ENCODE measurements at regions not wholly inside any gene's neighbourhood (a gene's known extent, or its start where the extent isn't known, plus 50 kb on each side); places are given as distances from the start of the nearest gene placed in this dataset.

DNA sequence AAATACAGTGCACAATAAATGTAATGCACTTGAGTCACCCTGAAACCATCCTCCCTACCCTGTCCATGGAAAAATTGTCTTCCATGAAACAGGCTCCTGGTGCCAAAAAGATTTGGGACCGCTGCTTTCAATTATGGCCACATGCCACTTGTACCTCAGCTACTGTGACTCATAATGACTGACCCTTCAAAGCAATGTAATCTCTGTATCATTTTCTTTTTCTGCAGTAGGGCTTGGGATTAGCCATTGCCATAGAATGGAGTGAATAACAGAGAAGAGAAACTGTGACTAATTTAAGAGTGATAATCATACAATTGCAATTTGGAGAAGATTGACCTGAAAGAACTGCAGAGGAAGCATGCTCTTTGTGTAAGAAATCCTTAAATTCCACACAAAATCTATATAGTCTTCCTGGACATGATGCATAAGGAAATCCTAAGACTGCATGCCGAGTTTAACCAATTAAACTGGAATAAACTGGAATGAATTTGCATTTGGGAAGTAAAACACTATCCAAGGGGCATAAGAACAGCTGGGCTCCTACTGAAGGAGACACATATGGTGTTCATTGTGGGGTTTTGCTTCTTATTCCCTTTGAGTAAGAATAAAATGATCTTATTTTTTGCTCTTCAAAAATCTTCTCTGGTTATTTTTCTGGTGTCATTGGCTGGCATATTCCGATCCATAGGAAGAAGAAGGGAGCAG, 59.5 kb upstream of the SLC7A1 start:
- DNase-seq, result no peak

DNA sequence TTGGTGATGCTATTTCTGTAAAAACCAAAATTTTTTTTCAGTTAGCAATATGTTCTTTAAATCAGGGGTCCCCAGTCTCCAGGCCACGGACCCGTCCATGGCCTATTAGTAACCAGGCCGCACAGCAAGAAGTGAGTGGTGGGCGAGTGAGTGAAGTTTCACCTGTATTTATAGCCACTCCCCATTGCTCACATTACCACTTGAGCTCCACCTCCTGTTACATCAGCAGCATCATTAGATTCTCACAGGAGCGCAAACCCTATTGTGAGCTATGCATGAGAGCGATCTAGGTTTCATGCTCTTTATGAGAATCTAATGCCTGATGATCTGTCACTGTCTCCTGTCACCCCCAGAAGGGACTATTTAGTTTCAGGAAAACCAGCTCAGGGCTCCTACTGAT, 58.9 kb upstream of the SLC7A1 start:
- DNase-seq, result no peak

GRCh38 chr13:29648760-29649159, 53.3 kb upstream of the SLC7A1 start:
- DNase-seq, result no peak

Data from SHP77 (cell line).